Neural crest cell (in vitro differentiated cells): ENCODE measurements at regions not wholly inside any gene's neighbourhood (a gene's known extent, or its start where the extent isn't known, plus 50 kb on each side); places are given as distances from the start of the nearest gene placed in this dataset.

ENCODE experiments used
- DNase-seq: peaks from one replicate; pipeline ENCODE4 v3.0.0; 2021; ENCODE audit warnings: low read depth, mixed read lengths, low spot score
- H3K27ac Mint-ChIP-seq: one replicate; pipeline ENCODE4 v1.8.0; 2021; ENCODE audit warnings: mild to moderate bottlenecking, mixed read lengths; ENCODE audit not compliant: unreplicated experiment
- H3K27me3 Mint-ChIP-seq: 2 replicates; pipeline ENCODE4 v1.8.0; 2021; ENCODE audit warnings: low read depth, mild to moderate bottlenecking, mixed read lengths
- H3K36me3 Mint-ChIP-seq: 2 replicates; pipeline ENCODE4 v1.8.0; 2021; ENCODE audit warnings: low read depth, mild to moderate bottlenecking, mixed read lengths
- H3K4me1 Mint-ChIP-seq: 2 replicates; pipeline ENCODE4 v1.8.0; 2021; ENCODE audit warnings: mixed read lengths
- H3K4me3 Mint-ChIP-seq: one replicate; pipeline ENCODE4 v1.8.0; 2021; ENCODE audit warnings: mild to moderate bottlenecking, mixed read lengths
- H3K9me3 Mint-ChIP-seq: 2 replicates; pipeline ENCODE4 v1.8.0; 2021; ENCODE audit warnings: mixed read lengths
- CTCF ChIP-seq: fragments of 200-600 bp; sonication (generic); conservative IDR thresholded peaks from 2 replicates; pipeline ENCODE4 v1.5.0; 2021; ENCODE audit warnings: antibody characterized with exemption, mild to moderate bottlenecking

DNA sequence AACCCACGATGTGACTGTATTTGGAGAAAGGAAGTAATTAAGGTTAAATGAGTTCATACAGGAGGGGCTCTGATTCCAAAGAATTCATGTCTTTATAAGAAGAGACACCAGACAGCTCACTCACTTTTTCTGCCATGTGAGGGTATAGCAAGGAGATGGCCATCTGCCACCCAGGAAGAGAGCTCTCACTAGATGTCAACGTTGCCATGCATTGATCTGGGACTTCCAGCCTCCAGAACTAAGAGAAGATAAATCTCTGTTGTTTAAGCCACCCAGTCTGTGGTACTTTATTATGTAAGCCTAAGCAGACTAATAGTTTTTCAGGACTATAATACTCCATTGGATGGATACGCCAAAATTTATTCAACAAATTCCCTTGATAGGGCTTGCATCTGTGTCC lies 89.8 kb upstream of the RAD23B start:
- H3K36me3 Mint-ChIP-seq: no peaks in the 10 kb centered on the region
- no peak for DNase-seq
- H3K9me3 Mint-ChIP-seq: no peaks in the 10 kb centered on the region
- H3K4me3 Mint-ChIP-seq: no peak overlapping the region
- H3K4me1 Mint-ChIP-seq: no peaks in the 10 kb centered on the region
- TF ChIP-seq CTCF: no peak
- no peak overlapping the region for H3K27ac Mint-ChIP-seq
- H3K27me3 Mint-ChIP-seq: no peaks in the 10 kb centered on the region

DNA sequence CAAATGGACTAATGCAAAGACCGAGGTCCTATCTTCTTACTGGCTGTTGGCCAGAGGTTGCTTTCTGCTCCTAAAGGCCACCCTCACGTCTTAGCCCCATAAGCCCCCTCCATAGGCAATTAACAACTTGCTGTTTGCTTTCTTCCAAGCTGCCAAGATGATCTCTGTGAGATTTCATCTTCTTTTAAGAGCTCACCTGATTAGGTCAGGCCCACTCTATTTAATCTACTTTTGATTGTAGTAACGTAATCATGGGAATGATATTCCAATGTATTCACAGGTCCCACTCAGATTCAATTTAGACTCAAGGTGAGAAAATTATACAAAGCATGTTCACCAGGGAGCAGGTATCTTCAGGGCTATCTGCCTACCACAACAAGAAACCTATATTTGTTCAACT lies 84.4 kb upstream of the RAD23B start:
- Mint-ChIP-seq H3K4me1 (no peaks in the 10 kb centered on the region), H3K27me3 (no peaks in the 10 kb centered on the region), H3K9me3 (peaks cover 2% of the 10 kb centered on the region), H3K27ac (no peak overlapping the region), H3K4me3 (no peak overlapping the region), H3K36me3 (no peaks in the 10 kb centered on the region)
- no peak for TF ChIP-seq CTCF
- no peak for DNase-seq

GRCh38 chr9:107208121-107208520 lies 75.0 kb upstream of the RAD23B start:
- Mint-ChIP-seq H3K4me1 (peaks cover 6% of the 10 kb centered on the region), H3K27ac (no peak overlapping the region), H3K27me3 (no peaks in the 10 kb centered on the region), H3K36me3 (no peaks in the 10 kb centered on the region), H3K9me3 (peaks cover 10% of the 10 kb centered on the region), H3K4me3 (no peak overlapping the region)
- no peak for TF ChIP-seq CTCF
- no peak for DNase-seq

GRCh38 chr9:107210775-107211174 lies 72.3 kb upstream of the RAD23B start:
- Mint-ChIP-seq H3K36me3 (no peaks in the 10 kb centered on the region), H3K4me1 (peaks cover 13% of the 10 kb centered on the region), H3K27me3 (no peaks in the 10 kb centered on the region), H3K4me3 (no peak overlapping the region), H3K27ac (no peak overlapping the region), H3K9me3 (peaks cover 10% of the 10 kb centered on the region)
- no peak for DNase-seq
- TF ChIP-seq CTCF: no peak

DNA sequence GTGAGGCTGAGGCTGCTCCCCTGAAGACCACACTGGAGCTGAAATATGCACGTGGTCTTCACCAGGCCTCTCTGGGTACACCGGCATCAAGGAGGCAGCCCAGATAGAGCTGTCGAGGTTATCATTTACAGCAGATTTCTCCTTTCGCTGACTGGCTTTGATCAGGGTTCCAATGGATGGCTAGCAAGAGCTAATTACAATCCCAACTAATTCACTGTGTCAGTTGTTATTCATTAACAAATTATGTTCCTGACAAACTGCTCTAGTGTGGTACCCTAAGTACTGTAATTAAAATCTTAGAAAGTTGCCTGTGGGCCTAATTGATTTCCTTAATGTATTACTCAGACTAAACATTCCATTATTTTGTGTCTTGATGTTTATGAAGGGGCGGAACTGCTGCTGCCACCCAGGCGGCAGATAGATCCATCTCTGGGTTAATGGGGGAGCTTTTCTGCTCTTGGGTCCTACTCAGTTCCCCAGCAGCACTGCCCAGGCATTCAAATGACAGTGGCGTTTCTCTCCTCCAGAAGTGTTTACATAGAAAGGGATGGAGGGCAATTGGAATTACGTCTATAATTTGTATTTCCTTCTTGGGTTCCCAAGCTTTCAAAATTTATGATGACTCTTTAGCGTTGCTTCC lies 71.7 kb upstream of the RAD23B start:
- TF ChIP-seq CTCF: no peak
- H3K9me3 Mint-ChIP-seq: peaks cover 10% of the 10 kb centered on the region
- H3K4me3 Mint-ChIP-seq: no peak overlapping the region
- no peak overlapping the region for H3K27ac Mint-ChIP-seq
- H3K36me3 Mint-ChIP-seq: no peaks in the 10 kb centered on the region
- no peak for DNase-seq
- H3K4me1 Mint-ChIP-seq: peaks cover 13% of the 10 kb centered on the region
- H3K27me3 Mint-ChIP-seq: no peaks in the 10 kb centered on the region
